Body of pancreas (tissue), 4 donors: ENCODE measurements at regions not wholly inside any gene's neighbourhood (a gene's known extent, or its start where the extent isn't known, plus 50 kb on each side); places are given as distances from the start of the nearest gene placed in this dataset.

Experiments
- ATAC-seq: fragments of 150-250 bp; one replicate; pipeline ENCODE4 v1.9.1; 2016
- DNase-seq, 4 donors: peaks; one replicate each; pipeline ENCODE4 v3.0.0-alpha.2; 2019
- H3K27ac ChIP-seq, 4 donors: fragments of 200-600 bp; sonication (generic); 1 replicate in 3 of 4; 2 replicates in 1 of 4; pipeline versions ENCODE4 v1.5.1 to v1.6.1; 2016 to 2019; ENCODE audit warnings: mild to moderate bottlenecking in 1 of 4, mixed read lengths in 1 of 4, moderate library complexity in 1 of 4
- H3K27me3 ChIP-seq, 2 donors: fragments of 200-600 bp; sonication (generic); one replicate each; pipeline ENCODE4 v1.6.0; 2016; ENCODE audit warnings: mild to moderate bottlenecking in 1 of 2
- H3K36me3 ChIP-seq, 2 donors: fragments of 200-600 bp; sonication (generic); replicated peaks in 1 of 2; 2 replicates each; pipeline ENCODE4 v1.5.1; 2016; ENCODE audit warnings: low read depth in 2 of 2; ENCODE audit not compliant: insufficient read depth in 1 of 2
- H3K4me1 ChIP-seq: fragments of 200-600 bp; sonication (generic); one replicate; pipeline ENCODE4 v1.6.0; 2016
- H3K4me3 ChIP-seq, 2 donors: fragments of 200-600 bp; sonication (generic); 1 replicate in 1 of 2; 2 replicates in 1 of 2; pipeline ENCODE4 v1.5.1; 2016 to 2019
- H3K9me3 ChIP-seq, 3 donors: fragments of 200-600 bp; sonication (generic); 1 replicate in 2 of 3; 2 replicates in 1 of 3; pipeline ENCODE4 v1.5.1; 2016
- POLR2A ChIP-seq, 3 donors: fragments of 450-650 bp; IDR thresholded peaks; one replicate each; pipeline ENCODE4 v1.6.1; 2016; ENCODE audit warnings: antibody characterized with exemption in 3 of 3, mild to moderate bottlenecking in 2 of 3
- WGBS, 2 donors: methylation state at CpG; one replicate each; pipeline ENCODE4 v1.1.5; 2017; 5-methylcytosine and 5-hydroxymethylcytosine counted together
- intact Hi-C: fragments of 100-400 bp; cut with DNase I; formaldehyde crosslinking; loops from one replicate; pipeline ENCODE4 v1.15.1; 2023
- TF ChIP-seq, protein P1 (sequence below), 7 experiments: fragments of 450-650 bp in 4 of 7; fragments of 200-600 bp in 3 of 7; sonication (generic) in 3 of 7; IDR thresholded peaks; one replicate each; pipeline ENCODE4 v1.5.1; 2016 to 2019; ENCODE audit warnings: antibody characterized with exemption in 7 of 7

DNA sequence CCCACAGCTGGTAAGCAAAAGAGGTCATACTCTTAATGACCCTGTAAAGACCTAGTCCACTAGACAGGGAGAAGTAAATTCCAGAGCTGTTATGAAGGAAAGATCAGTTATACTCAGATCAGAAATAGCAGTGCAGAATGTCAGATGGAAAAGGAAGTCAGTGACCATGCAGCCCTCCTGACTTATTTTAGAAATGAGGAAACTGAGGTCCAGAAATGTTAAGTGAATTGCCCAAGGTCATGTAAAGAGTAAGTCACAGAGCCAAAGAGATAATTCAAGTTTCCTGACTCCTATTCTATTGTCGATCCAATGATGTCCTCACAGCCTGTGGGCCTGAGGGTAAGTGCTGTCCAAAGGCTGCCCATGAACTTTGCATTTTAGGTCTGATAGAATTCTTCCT is 214.9 kb upstream of the IL12B start:
- no peak overlapping the region for H3K4me3 ChIP-seq
- no peaks in the 10 kb centered on the region for H3K4me1 ChIP-seq
- WGBS, 2 donors: 50 to 64% methylated on average over 1 of the region's 1 CpG
- no peak overlapping the region for H3K27ac ChIP-seq
- ATAC-seq (no peak), DNase-seq (no peak)
- no peak for TF ChIP-seq POLR2A (IDR thresholded peaks at IDR 0.05)
- TF ChIP-seq, protein P1, sequence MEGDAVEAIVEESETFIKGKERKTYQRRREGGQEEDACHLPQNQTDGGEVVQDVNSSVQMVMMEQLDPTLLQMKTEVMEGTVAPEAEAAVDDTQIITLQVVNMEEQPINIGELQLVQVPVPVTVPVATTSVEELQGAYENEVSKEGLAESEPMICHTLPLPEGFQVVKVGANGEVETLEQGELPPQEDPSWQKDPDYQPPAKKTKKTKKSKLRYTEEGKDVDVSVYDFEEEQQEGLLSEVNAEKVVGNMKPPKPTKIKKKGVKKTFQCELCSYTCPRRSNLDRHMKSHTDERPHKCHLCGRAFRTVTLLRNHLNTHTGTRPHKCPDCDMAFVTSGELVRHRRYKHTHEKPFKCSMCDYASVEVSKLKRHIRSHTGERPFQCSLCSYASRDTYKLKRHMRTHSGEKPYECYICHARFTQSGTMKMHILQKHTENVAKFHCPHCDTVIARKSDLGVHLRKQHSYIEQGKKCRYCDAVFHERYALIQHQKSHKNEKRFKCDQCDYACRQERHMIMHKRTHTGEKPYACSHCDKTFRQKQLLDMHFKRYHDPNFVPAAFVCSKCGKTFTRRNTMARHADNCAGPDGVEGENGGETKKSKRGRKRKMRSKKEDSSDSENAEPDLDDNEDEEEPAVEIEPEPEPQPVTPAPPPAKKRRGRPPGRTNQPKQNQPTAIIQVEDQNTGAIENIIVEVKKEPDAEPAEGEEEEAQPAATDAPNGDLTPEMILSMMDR (IDR thresholded peaks at IDR 0.05): no peak
- H3K9me3 ChIP-seq: peaks cover 0 to 8% (median 0%) of the 10 kb centered on the region in 3 donors
- intact Hi-C loops: no loop called here
- H3K36me3 ChIP-seq: no peaks in the 10 kb centered on the region
- no peaks in the 10 kb centered on the region for H3K27me3 ChIP-seq

DNA sequence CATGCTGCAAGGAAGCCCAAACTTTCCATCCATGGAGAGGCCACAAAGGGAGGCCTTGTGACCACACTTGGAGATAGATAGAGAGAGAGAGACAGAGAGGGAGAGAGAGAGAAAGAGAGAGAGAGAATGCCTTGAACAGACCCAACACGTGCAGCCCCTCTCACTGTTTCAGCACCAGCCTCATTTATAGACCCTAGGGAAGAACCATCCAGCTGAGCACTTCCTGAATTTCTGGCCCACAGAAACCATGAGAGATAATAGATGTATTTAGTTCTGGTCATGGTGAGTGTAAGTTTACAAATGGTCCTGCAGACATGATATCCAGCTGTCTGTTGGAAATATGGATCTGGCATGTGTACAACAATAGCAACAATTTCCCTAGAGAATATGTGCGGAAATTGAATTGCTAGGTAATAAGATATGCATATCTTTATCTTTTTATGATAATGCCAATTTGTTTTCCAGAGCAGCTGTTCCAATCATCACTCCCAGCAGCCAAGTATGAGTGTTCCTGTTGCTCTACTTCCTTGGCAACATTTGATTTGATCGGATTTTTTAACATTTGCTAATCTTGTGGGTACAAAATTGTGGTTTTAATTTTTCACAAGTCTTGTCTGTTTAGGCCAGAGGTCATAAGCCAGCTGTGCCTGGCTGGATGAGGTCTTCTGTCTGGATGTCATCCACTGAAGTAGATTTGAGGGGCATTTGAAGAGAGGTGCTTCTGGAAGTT is 217.3 kb upstream of the IL12B start:
- Histone ChIP-seq H3K27me3 (no peaks in the 10 kb centered on the region), H3K27ac (no peak overlapping the region), H3K36me3 (no peaks in the 10 kb centered on the region), H3K4me3 (no peak overlapping the region), H3K4me1 (no peaks in the 10 kb centered on the region), H3K9me3 (peaks cover 0 to 13% (median 0%) of the 10 kb centered on the region in 3 donors)
- DNase-seq (no peak), ATAC-seq (no peak)
- intact Hi-C loops: no loop called here
- 57 to 65% methylated on average over 3 of the region's 3 CpGs for WGBS, 2 donors
- no peak for TF ChIP-seq POLR2A (IDR thresholded peaks at IDR 0.05)

DNA sequence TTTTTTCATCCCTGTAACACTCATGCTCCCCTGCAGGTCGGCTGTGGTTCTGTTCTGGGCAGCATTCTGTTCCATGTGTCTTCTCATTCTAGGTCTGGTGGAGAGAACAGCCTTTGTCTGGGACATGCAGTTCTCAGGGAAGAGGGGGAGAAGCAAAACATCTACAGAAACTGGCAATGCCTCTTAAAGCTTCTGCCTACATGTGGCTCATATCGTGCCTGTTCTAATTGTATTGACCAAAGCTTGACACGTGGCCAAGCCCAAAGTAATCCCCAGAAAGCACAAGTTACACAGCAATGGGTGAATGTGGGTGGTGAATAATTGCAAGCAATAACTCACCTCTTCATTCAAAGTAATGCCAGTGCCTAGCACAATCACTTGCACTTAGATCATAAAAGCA is 218.2 kb upstream of the IL12B start:
- TF ChIP-seq, protein P1 (IDR thresholded peaks at IDR 0.05): no peak
- TF ChIP-seq POLR2A (IDR thresholded peaks at IDR 0.05): no peak
- intact Hi-C loops: no loop called here
- H3K4me1 ChIP-seq: no peaks in the 10 kb centered on the region
- no peaks in the 10 kb centered on the region for H3K36me3 ChIP-seq
- peaks cover 0 to 13% (median 0%) of the 10 kb centered on the region in 3 donors for H3K9me3 ChIP-seq
- H3K4me3 ChIP-seq: no peak overlapping the region
- DNase-seq (no peak), ATAC-seq (no peak)
- 27 to 41% methylated on average over 3 of the region's 3 CpGs for WGBS, 2 donors
- no peak overlapping the region for H3K27ac ChIP-seq
- H3K27me3 ChIP-seq: no peaks in the 10 kb centered on the region

DNA sequence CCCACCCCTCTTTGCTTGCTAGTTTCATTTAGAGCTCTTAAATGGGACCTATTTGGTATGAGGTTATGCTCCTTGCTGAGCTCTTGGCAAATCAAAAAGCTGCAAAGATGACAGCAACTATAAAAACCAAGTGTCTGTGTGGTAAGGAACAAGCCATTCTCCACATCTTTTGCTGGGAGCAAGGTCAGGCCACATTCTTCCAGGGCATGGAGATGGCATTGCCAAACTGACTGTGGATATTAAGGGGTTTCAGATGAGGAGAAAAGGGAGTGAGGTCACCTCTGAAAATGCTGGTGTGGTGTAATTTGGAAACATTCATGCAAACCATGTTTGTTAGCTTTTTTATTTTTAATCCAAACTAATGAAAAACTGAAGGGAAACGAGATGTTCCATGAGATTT is 218.8 kb upstream of the IL12B start:
- ATAC-seq (no peak), DNase-seq (no peak)
- intact Hi-C loops: no loop called here
- H3K27me3 ChIP-seq: no peaks in the 10 kb centered on the region
- H3K4me3 ChIP-seq: no peak overlapping the region
- H3K4me1 ChIP-seq: no peaks in the 10 kb centered on the region
- peaks cover 0 to 13% (median 0%) of the 10 kb centered on the region in 3 donors for H3K9me3 ChIP-seq
- H3K27ac ChIP-seq: no peak overlapping the region
- TF ChIP-seq, protein P1 (IDR thresholded peaks at IDR 0.05): no peak
- TF ChIP-seq POLR2A (IDR thresholded peaks at IDR 0.05): no peak
- no peaks in the 10 kb centered on the region for H3K36me3 ChIP-seq
- 43 to 44% methylated on average over 1 of the region's 1 CpG for WGBS, 2 donors

DNA sequence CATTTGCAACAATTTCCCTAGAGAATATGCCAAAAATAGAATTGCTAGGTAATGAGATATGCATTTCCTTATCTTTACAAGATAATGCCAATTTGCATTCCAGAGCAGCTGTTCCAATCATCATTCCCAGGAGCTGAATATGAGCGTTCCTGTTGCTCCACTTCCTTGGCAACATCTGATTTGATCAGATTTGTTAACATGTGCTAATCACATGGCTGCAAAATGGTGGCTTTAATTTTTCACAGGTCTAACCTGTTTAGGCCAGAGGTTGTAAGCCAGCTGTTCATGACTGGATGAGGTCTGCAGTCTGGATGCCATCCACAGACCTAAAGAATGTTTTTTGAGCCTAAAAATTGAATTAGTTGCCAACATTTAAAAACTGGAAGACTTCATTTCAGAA is 220.7 kb upstream of the IL12B start:
- Histone ChIP-seq H3K4me1 (no peaks in the 10 kb centered on the region), H3K4me3 (no peak overlapping the region), H3K27ac (no peak overlapping the region), H3K36me3 (no peaks in the 10 kb centered on the region), H3K27me3 (no peaks in the 10 kb centered on the region), H3K9me3 (peaks cover 0 to 13% (median 0%) of the 10 kb centered on the region in 3 donors)
- no peak for DNase-seq
- ATAC-seq: no peak
- 70 to 73% methylated on average over 1 of the region's 1 CpG for WGBS, 2 donors
- TF ChIP-seq POLR2A (IDR thresholded peaks at IDR 0.05): no peak
- TF ChIP-seq, protein P1 (IDR thresholded peaks at IDR 0.05): no peak
- intact Hi-C loops: no loop called here
